SH-SY5Y (cell line): ENCODE measurements at regions not wholly inside any gene's neighbourhood (a gene's known extent, or its start where the extent isn't known, plus 50 kb on each side); places are given as distances from the start of the nearest gene placed in this dataset.

Experiments used
- GATA2 ChIP-seq: IDR thresholded peaks from 2 replicates; pipeline ENCODE4 v1.6.1; 2011; ENCODE audit warnings: mild to moderate bottlenecking, low read depth, low read length
- GATA3 ChIP-seq: IDR thresholded peaks from 2 replicates; pipeline ENCODE4 v1.6.1; 2011; ENCODE audit warnings: low read depth, mild to moderate bottlenecking, low read length, moderate library complexity

DNA sequence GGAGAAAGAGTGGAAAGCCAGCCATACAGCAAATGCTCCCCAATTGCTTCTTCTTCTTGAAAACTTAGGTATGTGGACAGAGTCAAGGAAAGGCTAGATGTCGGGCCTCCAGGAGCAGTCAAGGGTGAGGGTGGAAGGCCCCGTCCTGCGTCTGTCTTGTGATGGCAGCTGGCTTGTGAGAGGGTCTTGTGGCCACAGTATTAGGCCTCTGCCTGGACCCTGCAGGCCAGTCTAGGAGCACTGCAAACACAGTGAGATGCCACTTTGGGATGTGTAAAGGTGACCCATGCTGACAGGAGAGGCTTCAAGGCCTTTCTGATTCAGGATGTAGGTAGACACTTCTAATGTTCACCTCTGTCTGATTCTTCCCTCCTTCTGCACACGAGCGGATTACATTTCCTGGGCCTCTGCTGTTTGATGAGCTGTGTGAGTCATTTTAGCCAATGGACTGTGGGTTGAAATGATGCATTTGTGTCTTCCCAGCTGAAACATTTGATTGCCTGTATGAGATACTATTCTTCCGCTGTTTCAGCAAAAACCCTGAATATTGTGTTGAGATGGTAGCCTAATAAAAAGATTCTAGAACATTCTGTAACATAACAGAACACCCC is 135.4 kb downstream of the EMX2 start:
- TF ChIP-seq GATA2, result no peak
- no peak for TF ChIP-seq GATA3
